Mesenteric fat pad (tissue), 1 donor: ENCODE measurements at regions not wholly inside any gene's neighbourhood (a gene's known extent, or its start where the extent isn't known, plus 50 kb on each side); places are given as distances from the start of the nearest gene placed in this dataset.
"Not testable (repeated sequence)": the region's sequence is repeated elsewhere in the genome, so short reads cannot be mapped to it uniquely, and the experiment has no call there.

Experiments
- DNase-seq: peaks from one replicate; pipeline ENCODE4 v3.0.0-alpha.2; 2020; ENCODE audit warnings: low spot score
- donor health status: DM: yes; HTN: yes; CAD: no.

GRCh38 chr9:22508354-22508753, 61.7 kb downstream of the DMRTA1 start:
- DNase-seq: not testable (repeated sequence)

DNA sequence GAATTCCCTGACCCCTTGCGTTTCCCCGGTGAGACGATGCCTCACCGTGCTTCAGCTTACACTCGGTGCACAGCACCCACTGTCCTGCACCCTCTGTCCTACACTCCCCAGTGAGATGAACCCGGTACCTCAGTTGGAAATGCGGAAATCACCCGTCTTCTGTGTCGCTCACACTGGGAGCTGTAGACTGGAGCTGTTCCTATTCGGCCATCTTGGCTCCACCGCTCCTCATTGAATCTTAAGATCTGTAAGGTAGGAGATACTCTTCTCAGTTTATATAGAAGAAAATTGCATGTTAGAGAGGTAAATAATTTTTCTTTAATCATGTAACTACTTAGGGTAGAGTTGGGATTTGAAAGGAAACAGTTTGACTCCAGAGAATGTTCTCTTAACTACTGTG, 62.2 kb downstream of the DMRTA1 start:
- no peak for DNase-seq

DNA sequence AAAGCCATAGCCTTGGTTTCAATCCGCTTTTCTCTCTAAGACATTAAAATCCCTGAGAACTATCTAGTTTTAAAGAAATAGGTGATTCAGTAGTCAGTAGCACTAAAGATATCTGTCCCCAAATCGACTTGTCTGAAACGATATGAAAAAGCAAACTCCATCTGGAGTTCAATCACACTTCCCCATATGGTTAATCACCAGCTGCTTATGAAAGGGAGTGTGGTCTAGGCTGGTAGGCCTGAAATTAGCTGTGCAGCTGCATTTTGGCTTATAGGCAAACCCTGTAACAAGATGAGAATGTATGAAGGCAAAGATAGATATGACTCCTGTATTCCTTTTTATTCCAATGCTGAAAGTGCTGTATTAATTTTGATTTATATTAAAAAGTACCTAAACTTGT, 65.9 kb downstream of the DMRTA1 start:
- no peak for DNase-seq

- no peak for DNase-seq
These were observed 68.2 kb downstream of the DMRTA1 start for GRCh38 chr9:22514871-22515270.

DNA sequence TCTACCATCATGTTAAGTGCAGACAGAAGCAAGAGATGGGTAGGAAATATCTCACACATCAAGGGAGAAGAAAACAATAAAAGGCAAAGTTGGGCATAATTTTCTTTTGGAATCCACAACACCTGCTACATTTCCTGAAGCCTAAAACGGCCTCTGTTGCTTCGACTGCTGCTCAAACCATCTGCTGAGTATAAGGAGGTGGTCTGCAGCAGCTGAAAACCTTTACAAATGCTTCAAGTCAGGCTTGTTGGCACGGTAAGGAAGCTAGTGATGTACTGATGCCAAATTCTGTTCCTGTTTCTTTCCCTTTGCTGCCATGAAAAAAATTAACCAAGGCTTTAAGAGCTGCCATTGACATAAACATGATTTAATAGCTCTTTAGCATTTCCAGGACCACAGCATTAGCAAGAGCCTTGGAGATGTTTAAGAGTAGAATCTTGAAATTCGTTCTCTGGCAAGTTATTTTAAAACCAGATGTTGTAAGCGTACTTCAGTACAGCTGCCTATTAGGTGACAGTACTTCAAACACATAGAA, 75.6 kb downstream of the DMRTA1 start:
- no peak for DNase-seq

- DNase-seq: no peak
These were observed 81.9 kb downstream of the DMRTA1 start for GRCh38 chr9:22528485-22528884.

DNA sequence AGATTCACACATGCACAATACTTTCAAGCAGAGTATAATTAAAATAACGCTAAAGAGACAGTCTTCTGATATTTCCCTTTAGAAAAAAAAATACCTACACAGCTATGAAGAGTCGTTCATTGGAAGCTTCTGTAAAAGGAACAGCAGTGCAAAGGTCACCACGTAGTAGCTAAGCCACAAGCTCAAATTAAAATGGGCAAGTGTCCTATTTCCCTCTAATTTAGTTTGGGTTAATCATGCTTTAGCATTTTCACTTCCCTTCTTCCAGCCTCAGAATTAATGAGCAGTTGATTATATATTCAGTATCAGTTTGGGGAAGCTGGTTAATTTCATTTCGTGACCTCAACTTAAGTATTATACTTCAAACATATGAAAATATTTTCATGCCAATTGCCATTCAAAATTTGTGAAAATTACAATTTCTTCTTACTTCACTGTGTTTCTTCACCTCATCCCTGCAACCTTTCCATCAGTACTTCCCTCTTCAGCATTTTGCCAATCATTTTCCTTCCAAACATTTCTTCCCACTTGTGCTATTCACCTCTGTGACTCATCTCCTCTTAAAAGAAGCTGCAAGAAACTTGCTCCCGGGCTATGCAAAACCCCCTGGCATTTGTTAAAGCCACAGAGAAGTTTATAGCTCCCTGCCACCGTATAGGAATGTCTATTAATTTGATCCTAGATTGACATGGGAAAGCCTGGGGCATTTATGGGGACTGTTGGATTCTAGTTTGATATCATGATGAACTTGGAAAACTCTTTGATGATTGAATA, 83.0 kb downstream of the DMRTA1 start:
- DNase-seq: no peak

GRCh38 chr9:22535780-22536179, 89.2 kb downstream of the DMRTA1 start:
- DNase-seq: no peak

- no peak for DNase-seq
These were observed 91.1 kb downstream of the DMRTA1 start for GRCh38 chr9:22537721-22538120.

GRCh38 chr9:22548625-22549024, 102.0 kb downstream of the DMRTA1 start:
- DNase-seq: no peak

DNA sequence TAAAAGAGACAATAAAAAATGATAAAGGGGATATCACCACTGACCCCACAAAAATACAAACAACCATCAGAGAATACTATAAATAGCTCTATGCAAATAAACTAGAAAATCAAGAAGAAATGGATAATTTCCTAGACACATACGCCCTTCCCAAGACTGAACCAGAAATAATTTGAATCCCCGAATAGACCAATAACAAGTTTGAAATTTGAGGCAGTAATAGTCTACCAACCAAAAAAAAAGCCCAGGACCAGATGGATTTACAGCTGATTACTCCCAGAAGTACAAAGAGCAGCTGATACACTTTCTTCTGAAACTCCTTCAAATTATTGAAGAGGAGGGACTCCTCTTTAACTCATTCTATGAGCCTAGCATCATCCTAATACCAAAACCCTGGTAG, 128.1 kb downstream of the DMRTA1 start:
- no peak for DNase-seq

DNA sequence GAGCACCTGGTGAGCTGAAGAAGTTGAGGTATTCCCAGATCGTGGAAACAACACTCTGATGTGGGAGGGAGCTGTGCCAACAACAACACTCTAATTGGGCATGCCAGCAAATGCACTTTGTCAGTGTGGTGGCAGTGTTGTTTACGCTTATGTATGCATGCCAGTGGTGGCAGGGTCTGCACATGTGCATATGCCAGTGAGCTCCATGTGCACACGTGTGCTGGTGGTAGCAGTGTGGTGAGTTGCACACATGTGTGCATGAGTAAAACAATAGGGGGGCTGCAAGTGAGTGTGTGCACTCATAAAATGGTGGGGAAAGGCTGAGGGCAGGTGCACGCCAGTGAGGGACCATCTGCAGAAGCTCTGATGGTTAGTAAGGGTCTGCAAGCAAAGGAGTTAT, 134.2 kb downstream of the DMRTA1 start:
- DNase-seq: no peak

- no peak for DNase-seq
These were observed 135.6 kb downstream of the DMRTA1 start for GRCh38 chr9:22582221-22582620.

DNA sequence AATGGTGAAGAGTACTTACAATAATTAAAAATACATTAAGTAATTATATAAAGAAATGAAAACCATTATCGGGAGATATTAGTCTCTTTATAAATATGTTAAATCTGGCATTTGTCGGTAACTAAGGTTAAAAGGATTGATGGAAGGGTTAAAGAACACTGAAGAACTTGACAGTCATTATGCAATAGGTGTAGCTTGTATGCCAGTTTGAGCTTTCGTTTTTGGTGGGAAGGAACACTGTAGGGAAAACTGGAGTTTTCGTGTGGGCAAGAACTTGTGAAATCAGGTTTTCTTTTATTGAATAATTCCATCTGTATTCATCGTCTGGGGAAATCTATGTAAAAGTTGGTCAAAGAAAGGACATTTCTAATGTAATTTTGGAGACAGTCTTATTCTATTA, 142.3 kb downstream of the DMRTA1 start:
- no peak for DNase-seq

GRCh38 chr9:22590336-22591033, 143.9 kb downstream of the DMRTA1 start:
- DNase-seq: no peak

DNA sequence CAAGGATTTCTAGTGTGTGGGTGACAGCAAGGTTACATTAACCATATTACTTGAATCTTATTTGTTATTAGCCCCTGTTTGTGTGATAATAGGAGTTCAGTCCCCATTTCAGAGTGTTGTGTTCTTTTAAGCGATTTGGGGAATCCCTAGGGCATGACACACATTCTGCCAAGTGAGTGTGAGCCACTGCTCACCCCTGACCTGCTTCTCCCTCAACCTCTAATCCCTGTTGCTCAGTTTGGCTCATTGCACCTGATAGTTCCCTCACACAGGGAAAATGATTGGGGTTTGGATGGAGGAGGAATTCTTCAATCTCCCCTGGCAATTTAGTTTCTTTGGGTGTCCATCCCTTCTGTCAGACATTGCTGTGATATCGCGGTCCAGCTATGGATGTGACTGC, 149.2 kb downstream of the DMRTA1 start:
- no peak for DNase-seq

DNA sequence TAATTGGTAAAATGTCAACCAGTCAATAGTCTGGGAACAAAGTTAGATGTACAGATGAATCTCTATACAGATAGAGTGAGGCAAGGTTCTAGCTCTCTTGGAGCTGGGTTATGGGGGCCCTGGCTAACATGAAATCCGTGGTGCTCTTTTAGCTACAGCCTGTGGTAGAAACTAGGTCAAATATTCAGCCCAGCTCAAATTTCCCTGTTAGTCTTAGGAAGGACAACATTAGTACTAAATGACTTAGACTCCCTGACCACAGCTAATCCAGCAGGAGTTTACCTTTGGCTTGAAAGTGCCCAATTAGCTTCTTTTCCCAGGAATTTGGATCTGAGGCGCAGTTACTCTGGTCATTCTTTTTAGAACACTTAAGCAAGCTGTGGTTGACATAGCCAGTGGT, 170.5 kb downstream of the DMRTA1 start:
- DNase-seq: no peak

DNA sequence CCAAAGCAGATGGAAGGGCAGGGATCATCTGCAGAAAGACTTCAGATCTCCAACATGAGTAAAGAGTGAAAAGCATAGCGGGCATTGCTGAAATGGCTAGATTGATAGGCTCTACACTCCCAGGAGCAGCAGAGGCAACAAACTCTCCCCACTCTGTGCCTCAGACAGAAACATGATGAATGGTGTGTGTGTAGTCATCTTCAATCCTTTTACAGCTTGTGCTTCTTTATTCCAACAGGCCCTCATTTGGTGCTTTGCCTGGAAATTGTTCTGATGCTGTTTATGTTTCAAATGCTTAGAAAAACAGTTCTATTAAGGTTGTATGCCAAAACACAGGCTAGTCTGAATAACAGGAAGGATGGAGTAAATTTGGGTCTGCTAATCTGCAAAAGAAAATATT, 176.2 kb downstream of the DMRTA1 start:
- DNase-seq: no peak

GRCh38 chr9:22623236-22623635, 176.6 kb downstream of the DMRTA1 start:
- no peak for DNase-seq

DNA sequence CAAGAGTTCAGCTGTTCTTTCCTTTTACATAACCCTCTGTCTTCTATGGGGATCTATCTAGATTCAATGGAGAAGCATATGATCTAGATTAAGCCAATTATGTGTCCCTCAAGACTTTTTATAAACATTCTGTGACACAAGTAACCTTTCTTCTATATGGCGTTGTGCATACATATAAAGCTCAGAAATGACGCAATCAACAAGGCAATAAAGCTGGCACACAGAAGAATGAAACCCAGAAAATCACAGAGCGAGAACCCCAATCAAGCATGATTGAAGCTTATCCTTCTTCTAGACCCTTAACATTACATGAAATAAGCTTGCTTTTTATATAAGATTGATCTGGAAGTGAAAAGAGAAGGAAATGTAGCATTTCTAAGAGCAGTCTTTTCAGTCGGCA, 178.9 kb downstream of the DMRTA1 start:
- DNase-seq: no peak

DNA sequence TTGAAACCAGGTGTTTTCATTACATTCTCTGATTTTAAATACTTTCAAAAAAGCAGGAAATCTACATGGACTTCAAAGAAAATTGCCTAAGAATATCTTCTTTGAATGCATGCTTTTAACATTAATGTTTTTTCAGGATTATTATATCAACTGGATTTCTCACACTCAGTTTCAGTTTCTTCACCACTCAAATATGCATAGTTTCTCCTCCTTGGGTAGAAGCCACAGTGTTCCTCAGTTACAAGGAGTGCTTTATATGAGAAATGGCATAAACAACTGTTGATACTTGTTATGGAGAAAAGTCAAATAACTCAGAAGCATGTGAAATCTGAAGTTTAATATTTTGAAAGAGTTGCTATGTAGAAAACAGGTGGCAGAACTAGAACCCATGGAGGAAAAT, 196.9 kb downstream of the DMRTA1 start:
- no peak for DNase-seq

GRCh38 chr9:22645893-22646292, 199.3 kb downstream of the DMRTA1 start:
- DNase-seq: no peak

DNA sequence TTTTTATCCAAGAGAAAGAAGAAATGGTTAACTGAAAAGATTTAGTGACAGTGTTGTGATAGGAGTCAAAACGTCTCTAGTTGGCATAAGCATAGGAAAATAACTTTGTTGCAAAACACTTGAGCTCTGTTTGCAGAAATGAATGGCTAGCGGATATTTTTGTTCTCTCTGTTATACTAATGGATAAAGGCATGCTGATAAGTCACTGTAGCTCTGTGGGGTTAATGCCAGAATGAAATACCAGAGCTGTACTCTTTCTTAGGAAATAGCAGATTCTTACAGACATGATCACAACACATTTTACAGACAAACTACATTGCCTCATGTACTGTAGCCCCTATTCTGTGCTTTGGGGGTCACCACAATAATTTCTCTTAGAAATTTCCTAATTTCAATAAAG, 202.8 kb downstream of the DMRTA1 start:
- no peak for DNase-seq
